Adrenal gland (tissue), 9 donors: ENCODE measurements at regions not wholly inside any gene's neighbourhood (a gene's known extent, or its start where the extent isn't known, plus 50 kb on each side); places are given as distances from the start of the nearest gene placed in this dataset.

Experiments used
- DNase-seq, 7 donors: peaks; one replicate each; pipeline ENCODE4 v3.0.0-alpha.2; 2019 to 2020
- H3K27ac ChIP-seq, 5 donors: fragments of 200-600 bp; sonication (generic) in 4 of 5; 1 replicate in 3 of 5; 2 replicates in 2 of 5; pipeline versions ENCODE4 v1.5.1 to v1.8.0; 2016 to 2020; ENCODE audit warnings: mild to moderate bottlenecking in 1 of 5
- H3K27me3 ChIP-seq: fragments of 200-600 bp; 2 replicates; pipeline ENCODE4 v1.8.0; 2021
- H3K36me3 ChIP-seq, 2 donors: fragments of 200-600 bp; replicated peaks in 1 of 2; 1 replicate in 1 of 2; 2 replicates in 1 of 2; pipeline versions ENCODE4 v1.5.1 to v1.8.0; 2018 to 2022
- H3K4me1 ChIP-seq, 2 donors: fragments of 200-600 bp; replicated peaks in 1 of 2; 1 replicate in 1 of 2; 2 replicates in 1 of 2; pipeline versions ENCODE4 v1.5.1 to v1.8.0; 2018 to 2021
- H3K4me3 ChIP-seq, 4 donors: fragments of 200-600 bp; sonication (generic) in 3 of 4; one replicate each; pipeline ENCODE4 v1.5.1; 2016 to 2018
- H3K9me3 ChIP-seq, 3 donors: fragments of 200-600 bp; sonication (generic) in 1 of 3; replicated peaks in 1 of 3; 1 replicate in 2 of 3; 2 replicates in 1 of 3; pipeline versions ENCODE4 v1.5.1 to v1.8.0; 2016 to 2021
- CTCF ChIP-seq, 6 experiments: fragments of 450-650 bp in 4 of 6; fragments of 200-600 bp in 2 of 6; sonication (generic) in 1 of 6; IDR thresholded peaks; 1 replicate in 5 of 6; 2 replicates in 1 of 6; pipeline versions ENCODE4 v1.5.1 to v1.8.0; 2016 to 2021; ENCODE audit warnings: antibody characterized with exemption in 6 of 6, mild to moderate bottlenecking in 2 of 6, moderate library complexity in 1 of 6
- POLR2A ChIP-seq, 2 donors: fragments of 450-650 bp; IDR thresholded peaks; one replicate each; pipeline ENCODE4 v1.6.1; 2017; ENCODE audit warnings: antibody characterized with exemption in 2 of 2, mild to moderate bottlenecking in 2 of 2, moderate library complexity in 1 of 2
- WGBS, 4 donors: extraction: QIAGEN DNeasy Blood & Tissue Kit in 2 of 4; methylation state at CpG; one replicate each; pipeline versions ENCODE4 v1.1.5 to v1.1.7; 2013 to 2017; 5-methylcytosine and 5-hydroxymethylcytosine counted together
- intact Hi-C, 2 donors: fragments of 100-400 bp; cut with DNase I; formaldehyde crosslinking; loops; one replicate each; pipeline versions ENCODE4 v1.14.1 to v1.15.0; 2022 to 2023
- donor health status: healthy with polysubstance abuse.
- donor health status: Bipolar disorder and iron deficiency.
- donor health status: DM: yes; HTN: yes; CAD: no.
- donor health status: DM: no; HTN: no; CAD: no.
- donor health status: DM: no; HTN: no; CAD: no.

- Histone ChIP-seq H3K4me3 (no peak overlapping the region), H3K9me3 (no peaks in the 10 kb centered on the region), H3K36me3 (no peaks in the 10 kb centered on the region), H3K27ac (no peak overlapping the region), H3K4me1 (peaks cover 0 to 8% of the 10 kb centered on the region in 2 donors), H3K27me3 (no peaks in the 10 kb centered on the region)
- TF ChIP-seq POLR2A (IDR thresholded peaks at IDR 0.05) (no peak), CTCF (IDR thresholded peaks at IDR 0.05) (no peak)
- intact Hi-C loops = no loop called here
- no peak for DNase-seq
- WGBS, 4 donors = 68 to 94% (median 88%) methylated on average over 2 of the region's 2 CpGs
Observed at GRCh38 chr6:16047435-16047990, 81.4 kb upstream of the MYLIP start.

- DNase-seq = no peak
- TF ChIP-seq POLR2A (IDR thresholded peaks at IDR 0.05) = no peak
- TF ChIP-seq CTCF (IDR thresholded peaks at IDR 0.05) = no peak
- Histone ChIP-seq H3K4me1 (peaks cover 0 to 8% of the 10 kb centered on the region in 2 donors), H3K36me3 (no peaks in the 10 kb centered on the region), H3K27ac (no peak overlapping the region), H3K27me3 (no peaks in the 10 kb centered on the region), H3K9me3 (no peaks in the 10 kb centered on the region), H3K4me3 (no peak overlapping the region)
- WGBS, 4 donors = 53 to 74% (median 61%) methylated on average over 2 to 4 of the region's 4 CpGs
- intact Hi-C loops = no loop called here
Observed at GRCh38 chr6:16045238-16045637, 83.6 kb upstream of the MYLIP start.

- Histone ChIP-seq H3K9me3 (no peaks in the 10 kb centered on the region), H3K4me3 (no peak overlapping the region), H3K36me3 (no peaks in the 10 kb centered on the region), H3K4me1 (peaks cover 0 to 8% of the 10 kb centered on the region in 2 donors), H3K27me3 (no peaks in the 10 kb centered on the region), H3K27ac (no peak overlapping the region)
- DNase-seq = no peak
- intact Hi-C loops = no loop called here
- 73 to 86% (median 77%) methylated on average over 2 of the region's 2 CpGs for WGBS, 4 donors
- TF ChIP-seq POLR2A (IDR thresholded peaks at IDR 0.05) = no peak
- no peak for TF ChIP-seq CTCF (IDR thresholded peaks at IDR 0.05)
Observed at GRCh38 chr6:16044211-16044643, 84.7 kb upstream of the MYLIP start.

- Histone ChIP-seq H3K36me3 (no peaks in the 10 kb centered on the region), H3K9me3 (no peaks in the 10 kb centered on the region), H3K4me3 (no peak overlapping the region), H3K27me3 (no peaks in the 10 kb centered on the region), H3K4me1 (peaks cover 0 to 8% of the 10 kb centered on the region in 2 donors), H3K27ac (no peak overlapping the region)
- 72 to 81% (median 77%) methylated on average over 5 of the region's 5 CpGs for WGBS, 4 donors
- intact Hi-C loops = no loop called here
- DNase-seq = peak in 2 of 7 donors; percentile 4 to 34
- no peak for TF ChIP-seq CTCF (IDR thresholded peaks at IDR 0.05)
- TF ChIP-seq POLR2A (IDR thresholded peaks at IDR 0.05) = no peak
Observed at GRCh38 chr6:16043171-16044135, 85.4 kb upstream of the MYLIP start.
